CD4-positive, CD25-positive, alpha-beta regulatory T cell (primary cell): ENCODE measurements at regions not wholly inside any gene's neighbourhood (a gene's known extent, or its start where the extent isn't known, plus 50 kb on each side); places are given as distances from the start of the nearest gene placed in this dataset.

Experiments used
- ATAC-seq, 2 donors: fragments of 150-1000 bp; cut with Tn5 transposase; one replicate each; pipeline ENCODE4 v1.10.0; 2021; ENCODE audit warnings: low read depth in 2 of 2, moderate number of reproducible peaks in 2 of 2, moderate library complexity in 1 of 2
- DNase-seq, 3 donors: peaks; one replicate each; pipeline versions ENCODE4 v3.0.0 to v3.0.0-alpha.2; 2012 to 2022; ENCODE audit warnings: mixed read lengths in 1 of 3
- H3K27ac ChIP-seq: one replicate; pipeline ENCODE4 v1.7.0; 2013; ENCODE audit warnings: mild to moderate bottlenecking, low read length; ENCODE audit not compliant: insufficient read depth, poor library complexity, severe bottlenecking
- H3K27me3 ChIP-seq: one replicate; pipeline ENCODE4 v1.7.0; 2013; ENCODE audit warnings: low read length; ENCODE audit not compliant: control insufficient read depth, insufficient read depth
- H3K36me3 ChIP-seq: one replicate; pipeline ENCODE4 v1.7.0; 2013; ENCODE audit warnings: mild to moderate bottlenecking, low read length, moderate library complexity; ENCODE audit not compliant: control insufficient read depth, insufficient read depth
- H3K4me1 ChIP-seq: 2 replicates; pipeline ENCODE4 v1.7.0; 2013; ENCODE audit warnings: mild to moderate bottlenecking, low read length; ENCODE audit not compliant: insufficient read depth, control insufficient read depth, poor library complexity, severe bottlenecking
- H3K4me3 ChIP-seq: one replicate; pipeline ENCODE4 v1.7.0; 2013; ENCODE audit warnings: low read depth, mild to moderate bottlenecking, low read length, moderate library complexity
- H3K9me3 ChIP-seq, 2 experiments: 1 replicate in 1 of 2; 2 replicates in 1 of 2; pipeline ENCODE4 v1.7.0; 2013; ENCODE audit warnings: low read length in 2 of 2, mild to moderate bottlenecking in 1 of 2, moderate library complexity in 1 of 2; ENCODE audit not compliant: control insufficient read depth in 2 of 2
- H3K27ac Mint-ChIP-seq, 3 donors: one replicate each; pipeline ENCODE4 v1.8.0; 2020 to 2022; ENCODE audit warnings: mild to moderate bottlenecking in 3 of 3, mixed read lengths in 3 of 3, moderate library complexity in 2 of 3
- H3K27me3 Mint-ChIP-seq: one replicate; pipeline ENCODE4 v1.8.0; 2022; ENCODE audit warnings: mild to moderate bottlenecking, mixed read lengths
- H3K36me3 Mint-ChIP-seq: one replicate; pipeline ENCODE4 v1.8.0; 2020; ENCODE audit warnings: mixed read lengths
- H3K4me1 Mint-ChIP-seq, 4 donors: one replicate each; pipeline ENCODE4 v1.8.0; 2020 to 2022; ENCODE audit warnings: mixed read lengths in 4 of 4, mild to moderate bottlenecking in 1 of 4
- H3K4me3 Mint-ChIP-seq, 4 donors: one replicate each; pipeline ENCODE4 v1.8.0; 2020 to 2022; ENCODE audit warnings: mild to moderate bottlenecking in 4 of 4, mixed read lengths in 4 of 4, moderate library complexity in 3 of 4
- H3K9me3 Mint-ChIP-seq, 7 donors: one replicate each; pipeline ENCODE4 v1.8.0; 2020 to 2022; ENCODE audit warnings: mixed read lengths in 7 of 7, mild to moderate bottlenecking in 3 of 7, moderate library complexity in 2 of 7

DNA sequence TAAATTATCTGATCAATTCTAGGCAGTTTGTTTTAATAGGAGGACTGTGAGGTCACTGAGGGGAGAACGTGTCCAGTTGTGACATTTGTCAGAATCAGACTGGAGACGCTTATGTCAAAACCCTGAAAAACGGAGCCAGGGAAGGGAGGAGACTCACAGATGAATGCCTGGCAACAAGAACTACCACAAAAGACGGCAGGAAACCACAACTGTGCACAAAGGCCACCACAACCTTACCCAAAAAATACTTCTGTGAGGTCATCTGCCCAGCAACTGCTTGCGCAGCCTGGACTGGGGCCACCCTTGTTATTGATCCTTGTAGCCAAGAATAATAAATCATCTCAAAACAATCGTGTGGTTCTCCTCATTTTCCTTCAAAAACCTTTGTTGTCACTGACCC lies 173.0 kb upstream of the ALKAL2 start:
- Histone ChIP-seq H3K4me3 (peak overlapping the region; percentile 51), H3K27me3 (peaks cover 11% of the 10 kb centered on the region), H3K27ac (no peak overlapping the region), H3K9me3 (no peaks in the 10 kb centered on the region), H3K4me1 (peaks cover 12% of the 10 kb centered on the region), H3K36me3 (no peaks in the 10 kb centered on the region)
- H3K27me3 Mint-ChIP-seq: peaks cover 56% of the 10 kb centered on the region
- no peaks in the 10 kb centered on the region for H3K36me3 Mint-ChIP-seq
- peak overlapping the region in 3 of 4 donors; percentile 27 to 79 (median 68) for H3K4me3 Mint-ChIP-seq
- ATAC-seq (peak; percentile 73 to 78), DNase-seq (peak; percentile 22 to 70 (median 66))
- peaks cover 0 to 21% (median 18%) of the 10 kb centered on the region in 4 donors for H3K4me1 Mint-ChIP-seq
- H3K9me3 Mint-ChIP-seq: peaks cover 0 to 2% (median 0%) of the 10 kb centered on the region in 7 donors
- H3K27ac Mint-ChIP-seq: peak overlapping the region in 2 of 3 donors; percentile 70 to 76

- Histone ChIP-seq H3K27ac (no peak overlapping the region), H3K27me3 (peaks cover 10% of the 10 kb centered on the region), H3K4me1 (peaks cover 12% of the 10 kb centered on the region), H3K9me3 (no peaks in the 10 kb centered on the region), H3K4me3 (no peak overlapping the region), H3K36me3 (no peaks in the 10 kb centered on the region)
- peaks cover 0 to 21% (median 18%) of the 10 kb centered on the region in 4 donors for H3K4me1 Mint-ChIP-seq
- H3K36me3 Mint-ChIP-seq: no peaks in the 10 kb centered on the region
- no peaks in the 10 kb centered on the region for H3K9me3 Mint-ChIP-seq
- no peak for DNase-seq
- no peak for ATAC-seq
- no peak overlapping the region for H3K27ac Mint-ChIP-seq
- H3K4me3 Mint-ChIP-seq: no peak overlapping the region
- peaks cover 55% of the 10 kb centered on the region for H3K27me3 Mint-ChIP-seq
Measured at GRCh38 chr2:459931-460330, 172.0 kb upstream of the ALKAL2 start.

- ATAC-seq (no peak), DNase-seq (no peak)
- no peaks in the 10 kb centered on the region for H3K9me3 Mint-ChIP-seq
- H3K36me3 ChIP-seq: no peaks in the 10 kb centered on the region
- peaks cover 52% of the 10 kb centered on the region for H3K27me3 Mint-ChIP-seq
- no peak overlapping the region for H3K27ac ChIP-seq
- no peak overlapping the region for H3K4me3 ChIP-seq
- peaks cover 0 to 21% (median 18%) of the 10 kb centered on the region in 4 donors for H3K4me1 Mint-ChIP-seq
- H3K4me3 Mint-ChIP-seq: no peak overlapping the region
- no peak overlapping the region for H3K27ac Mint-ChIP-seq
- H3K36me3 Mint-ChIP-seq: no peaks in the 10 kb centered on the region
- H3K9me3 ChIP-seq: no peaks in the 10 kb centered on the region
- H3K27me3 ChIP-seq: peaks cover 10% of the 10 kb centered on the region
- peaks cover 12% of the 10 kb centered on the region for H3K4me1 ChIP-seq
Measured at GRCh38 chr2:458425-458815, 170.5 kb upstream of the ALKAL2 start.

GRCh38 chr2:457792-458424 lies 170.0 kb upstream of the ALKAL2 start:
- H3K27me3 ChIP-seq: peaks cover 14% of the 10 kb centered on the region
- H3K36me3 ChIP-seq: no peaks in the 10 kb centered on the region
- H3K4me3 ChIP-seq: no peak overlapping the region
- ATAC-seq: no peak
- H3K36me3 Mint-ChIP-seq: no peaks in the 10 kb centered on the region
- peaks cover 0 to 21% (median 18%) of the 10 kb centered on the region in 4 donors for H3K4me1 Mint-ChIP-seq
- peaks cover 51% of the 10 kb centered on the region for H3K27me3 Mint-ChIP-seq
- H3K9me3 ChIP-seq: no peaks in the 10 kb centered on the region
- no peak overlapping the region for H3K27ac Mint-ChIP-seq
- H3K27ac ChIP-seq: no peak overlapping the region
- no peaks in the 10 kb centered on the region for H3K9me3 Mint-ChIP-seq
- peaks cover 12% of the 10 kb centered on the region for H3K4me1 ChIP-seq
- no peak for DNase-seq
- no peak overlapping the region for H3K4me3 Mint-ChIP-seq

- Mint-ChIP-seq H3K27me3 (peaks cover 46% of the 10 kb centered on the region), H3K4me3 (no peak overlapping the region), H3K9me3 (no peaks in the 10 kb centered on the region), H3K4me1 (peaks cover 0 to 21% (median 18%) of the 10 kb centered on the region in 4 donors), H3K36me3 (no peaks in the 10 kb centered on the region), H3K27ac (peak overlapping the region in 1 of 3 donors; percentile 3)
- Histone ChIP-seq H3K27ac (no peak overlapping the region), H3K4me1 (peaks cover 12% of the 10 kb centered on the region), H3K9me3 (no peaks in the 10 kb centered on the region), H3K36me3 (no peaks in the 10 kb centered on the region), H3K4me3 (no peak overlapping the region), H3K27me3 (peaks cover 12% of the 10 kb centered on the region)
- no peak for ATAC-seq
- DNase-seq: no peak
Measured at GRCh38 chr2:457262-457661, 169.4 kb upstream of the ALKAL2 start.

- Mint-ChIP-seq H3K27ac (peak overlapping the region in 1 of 3 donors; percentile 30), H3K36me3 (no peaks in the 10 kb centered on the region)
Measured at GRCh38 chr2:455913-456312, 168.0 kb upstream of the ALKAL2 start.

GRCh38 chr2:455015-455705 lies 167.3 kb upstream of the ALKAL2 start:
- H3K27ac Mint-ChIP-seq: peak overlapping the region in 1 of 3 donors; percentile 30
- H3K4me1 Mint-ChIP-seq: peaks cover 0 to 9% (median 5%) of the 10 kb centered on the region in 4 donors
- no peak overlapping the region for H3K27ac ChIP-seq
- DNase-seq (no peak), ATAC-seq (no peak)
- H3K27me3 Mint-ChIP-seq: peaks cover 33% of the 10 kb centered on the region
- no peaks in the 10 kb centered on the region for H3K36me3 Mint-ChIP-seq
- H3K9me3 Mint-ChIP-seq: no peaks in the 10 kb centered on the region
- H3K9me3 ChIP-seq: no peaks in the 10 kb centered on the region
- no peaks in the 10 kb centered on the region for H3K4me1 ChIP-seq
- no peak overlapping the region for H3K4me3 Mint-ChIP-seq
- no peaks in the 10 kb centered on the region for H3K36me3 ChIP-seq
- peaks cover 10% of the 10 kb centered on the region for H3K27me3 ChIP-seq
- H3K4me3 ChIP-seq: no peak overlapping the region

More at GRCh38 chr2:455913-456312, 168.0 kb upstream of the ALKAL2 start:
- Histone ChIP-seq H3K36me3 (no peaks in the 10 kb centered on the region), H3K9me3 (no peaks in the 10 kb centered on the region), H3K27me3 (peaks cover 11% of the 10 kb centered on the region), H3K4me3 (no peak overlapping the region), H3K4me1 (peaks cover 7% of the 10 kb centered on the region), H3K27ac (no peak overlapping the region)
- H3K27me3 Mint-ChIP-seq: peaks cover 41% of the 10 kb centered on the region
- ATAC-seq (no peak), DNase-seq (no peak)
- no peak overlapping the region for H3K4me3 Mint-ChIP-seq
- H3K9me3 Mint-ChIP-seq: no peaks in the 10 kb centered on the region
- H3K4me1 Mint-ChIP-seq: peaks cover 0 to 14% (median 13%) of the 10 kb centered on the region in 4 donors
